ENCODE measurements at regions not wholly inside any gene's neighbourhood (a gene's known extent, or its start where the extent isn't known, plus 50 kb on each side); places are given as distances from the start of the nearest gene placed in this dataset.

- DNase-seq = no peak
These were observed 528.4 kb downstream of the PKHD1 start for GRCh38 chr6:51559059-51559458.

GRCh38 chr6:51562198-51562597 is 525.2 kb downstream of the PKHD1 start:
- DNase-seq = no peak

All from hippocampal formation (tissue), 2 donors.